Cardiac muscle cell (in vitro differentiated cells and primary cell): ENCODE measurements at regions not wholly inside any gene's neighbourhood (a gene's known extent, or its start where the extent isn't known, plus 50 kb on each side); places are given as distances from the start of the nearest gene placed in this dataset.
A peak's percentile ranks its signal among the peaks of the same experiment; 100 is the strongest.

Experiments used
- DNase-seq, 2 donors: peaks; one replicate each; pipeline versions ENCODE4 v3.0.0 to v3.0.0-alpha.2; 2010 to 2017; ENCODE audit warnings: low read depth in 1 of 2, low spot score in 1 of 2
- H3K27ac ChIP-seq: fragments of 200-600 bp; sonication (generic); 2 replicates; pipeline ENCODE4 v1.5.1; 2016
- H3K27me3 ChIP-seq: fragments of 200-600 bp; sonication (generic); 2 replicates; pipeline ENCODE4 v1.6.0; 2016; ENCODE audit warnings: control low read depth
- H3K36me3 ChIP-seq: fragments of 200-600 bp; sonication (generic); 2 replicates; pipeline ENCODE4 v1.5.1; 2016; ENCODE audit warnings: control low read depth
- H3K4me1 ChIP-seq: fragments of 200-600 bp; sonication (generic); 2 replicates; pipeline ENCODE4 v1.8.1; 2017; ENCODE audit warnings: low read depth, mild to moderate bottlenecking, mixed run types
- H3K4me3 ChIP-seq: fragments of 200-600 bp; sonication (generic); 2 replicates; pipeline ENCODE4 v1.5.1; 2016; ENCODE audit warnings: mild to moderate bottlenecking
- H3K9me3 ChIP-seq: fragments of 200-600 bp; sonication (generic); 2 replicates; pipeline ENCODE4 v1.5.1; 2017; ENCODE audit warnings: low read depth, mild to moderate bottlenecking, control low read depth
- CTCF ChIP-seq: IDR thresholded peaks from 2 replicates; pipeline ENCODE4 v1.5.1; 2012; ENCODE audit warnings: low read depth, mild to moderate bottlenecking, low read length

DNA sequence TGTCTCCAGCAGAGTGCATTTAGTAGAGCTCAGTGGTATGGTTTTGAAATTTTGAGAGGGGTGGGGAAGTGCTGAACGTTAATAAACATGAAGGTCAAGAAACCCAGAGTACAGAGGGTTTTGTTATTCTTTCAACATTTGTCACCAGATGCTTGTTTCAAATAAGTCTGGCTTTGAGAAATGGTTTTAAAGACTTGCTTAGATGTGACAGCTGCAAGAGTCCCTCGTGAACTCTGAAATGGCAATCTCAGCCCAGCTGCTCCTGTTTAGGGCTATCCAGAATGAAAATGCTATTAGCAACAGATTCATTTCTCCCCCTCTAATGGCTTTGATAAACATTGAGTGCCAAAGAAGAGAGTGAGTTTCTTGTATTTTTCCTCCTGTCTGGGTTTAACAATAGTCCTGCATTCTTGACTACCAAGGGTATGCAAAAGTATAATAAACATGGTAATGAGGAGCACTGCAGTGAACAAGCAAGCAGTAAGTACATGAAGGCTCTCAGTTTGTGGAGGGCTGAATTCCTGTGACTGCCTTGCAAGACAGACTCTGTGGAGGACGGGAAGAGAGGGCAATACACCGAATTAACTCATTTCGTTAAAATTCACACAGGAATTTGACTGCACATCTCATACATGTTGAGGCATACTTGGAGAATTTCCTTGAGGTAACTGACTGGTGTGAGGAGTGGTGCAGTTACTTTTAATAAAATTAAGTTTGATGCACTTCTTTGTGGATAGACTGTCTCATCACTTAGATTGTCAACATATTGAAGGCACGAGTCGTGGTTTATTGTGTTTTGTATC lies 490.9 kb downstream of the REEP3 start:
- H3K4me3 ChIP-seq, result no peak overlapping the region
- H3K36me3 ChIP-seq, result no peaks in the 10 kb centered on the region
- H3K9me3 ChIP-seq, result no peaks in the 10 kb centered on the region
- H3K27ac ChIP-seq, result peak overlapping the region; percentile 12
- TF ChIP-seq CTCF, result no peak
- no peaks in the 10 kb centered on the region for H3K27me3 ChIP-seq
- no peaks in the 10 kb centered on the region for H3K4me1 ChIP-seq
- DNase-seq, result no peak

GRCh38 chr10:64014281-64014680 lies 493.1 kb downstream of the REEP3 start:
- Histone ChIP-seq H3K4me1 (no peaks in the 10 kb centered on the region), H3K4me3 (no peak overlapping the region), H3K36me3 (no peaks in the 10 kb centered on the region)

GRCh38 chr10:64023926-64024470 lies 502.8 kb downstream of the REEP3 start:
- no peak for DNase-seq
- TF ChIP-seq CTCF, result no peak

More at GRCh38 chr10:64014281-64014680, 493.1 kb downstream of the REEP3 start:
- no peak for TF ChIP-seq CTCF
- no peak for DNase-seq
- H3K27me3 ChIP-seq, result no peaks in the 10 kb centered on the region
- H3K9me3 ChIP-seq, result no peaks in the 10 kb centered on the region
- H3K27ac ChIP-seq, result no peak overlapping the region

DNA sequence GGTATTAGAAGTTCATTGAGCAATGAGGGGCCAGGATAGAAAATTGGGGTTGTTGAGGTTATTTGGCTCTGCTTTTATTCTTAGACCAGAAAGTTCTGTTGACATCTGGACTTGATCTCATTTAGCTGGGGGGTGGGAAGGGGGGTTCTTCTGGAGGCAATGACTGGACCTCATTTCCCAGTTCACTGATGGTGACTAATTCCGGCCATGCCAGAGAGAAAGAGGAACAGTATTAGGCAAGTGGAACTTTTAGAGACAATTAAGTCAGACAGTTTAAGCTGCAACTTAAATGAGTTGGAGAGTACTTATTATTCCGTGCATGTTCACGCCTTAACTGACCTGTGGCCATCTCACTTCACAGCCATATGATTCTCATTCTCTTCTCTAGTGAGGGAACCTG lies 512.5 kb downstream of the REEP3 start:
- H3K4me3 ChIP-seq, result no peak overlapping the region
- H3K4me1 ChIP-seq, result no peaks in the 10 kb centered on the region
- no peak for TF ChIP-seq CTCF

More at GRCh38 chr10:64023926-64024470, 502.8 kb downstream of the REEP3 start:
- H3K4me1 ChIP-seq, result no peaks in the 10 kb centered on the region
- H3K9me3 ChIP-seq, result no peaks in the 10 kb centered on the region
- H3K36me3 ChIP-seq, result no peaks in the 10 kb centered on the region
- H3K27me3 ChIP-seq, result no peaks in the 10 kb centered on the region
- H3K27ac ChIP-seq, result no peak overlapping the region
- no peak overlapping the region for H3K4me3 ChIP-seq

GRCh38 chr10:64036321-64036930 lies 515.2 kb downstream of the REEP3 start:
- DNase-seq, result peak in 1 of 2 donors; percentile 28
- no peak overlapping the region for H3K4me3 ChIP-seq
- no peaks in the 10 kb centered on the region for H3K4me1 ChIP-seq
- no peak overlapping the region for H3K27ac ChIP-seq
- no peak for TF ChIP-seq CTCF
- H3K27me3 ChIP-seq, result no peaks in the 10 kb centered on the region
- H3K36me3 ChIP-seq, result no peaks in the 10 kb centered on the region
- H3K9me3 ChIP-seq, result no peaks in the 10 kb centered on the region

More for the DNA sequence above, 512.5 kb downstream of the REEP3 start:
- no peaks in the 10 kb centered on the region for H3K9me3 ChIP-seq
- H3K36me3 ChIP-seq, result no peaks in the 10 kb centered on the region
- no peaks in the 10 kb centered on the region for H3K27me3 ChIP-seq
- H3K27ac ChIP-seq, result no peak overlapping the region
- DNase-seq, result no peak
